ENCODE measurements at regions not wholly inside any gene's neighbourhood (a gene's known extent, or its start where the extent isn't known, plus 50 kb on each side); places are given as distances from the start of the nearest gene placed in this dataset.
"Not testable (repeated sequence)": the region's sequence is repeated elsewhere in the genome, so short reads cannot be mapped to it uniquely, and the experiment has no call there.

DNA sequence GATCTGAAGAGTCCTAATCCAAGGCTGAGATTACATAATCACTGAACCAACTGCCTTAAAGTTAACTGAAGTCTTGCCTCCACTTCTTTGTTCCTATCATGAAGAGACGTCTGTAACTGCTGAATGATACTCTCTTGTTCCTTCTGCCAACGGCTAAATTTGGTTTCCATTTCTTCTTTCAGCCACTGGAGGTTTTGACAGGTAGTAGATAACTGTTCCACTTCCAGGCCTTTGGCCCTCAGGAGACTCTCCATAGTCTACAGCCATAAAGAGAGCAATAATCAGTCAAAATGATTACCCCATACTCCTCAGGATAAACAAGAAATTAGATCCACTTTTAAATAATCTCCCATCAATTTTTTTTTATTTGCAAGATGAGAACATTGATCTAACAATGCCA is 128.1 kb downstream of the NBPF8 start:
- DNase-seq (ENCODE audit: low read depth); H3K4me3 ChIP-seq (ENCODE audit: low read length): not testable (repeated sequence)

GRCh38 chr1:120544434-120544833 is 129.6 kb downstream of the NBPF8 start:
- not testable (repeated sequence) for H3K4me3 ChIP-seq (ENCODE audit: low read length); DNase-seq (ENCODE audit: low read depth)
- peak; percentile 45 for TF ChIP-seq CTCF (conservative IDR thresholded peaks at IDR 0.05; ENCODE audit: low read depth, low read length)

- not testable (repeated sequence) for H3K4me3 ChIP-seq (ENCODE audit: low read length); DNase-seq (ENCODE audit: low read depth)
Observed at GRCh38 chr1:120550335-120550734, 135.5 kb downstream of the NBPF8 start.

GRCh38 chr1:120552190-120552589 is 137.4 kb downstream of the NBPF8 start:
- DNase-seq (ENCODE audit: low read depth); H3K4me3 ChIP-seq (ENCODE audit: low read length): not testable (repeated sequence)

GRCh38 chr1:120557605-120558302 is 142.9 kb downstream of the NBPF8 start:
- not testable (repeated sequence) for DNase-seq (ENCODE audit: low read depth)
- peak overlapping the region; percentile 44 for H3K4me3 ChIP-seq (ENCODE audit: low read length)

DNA sequence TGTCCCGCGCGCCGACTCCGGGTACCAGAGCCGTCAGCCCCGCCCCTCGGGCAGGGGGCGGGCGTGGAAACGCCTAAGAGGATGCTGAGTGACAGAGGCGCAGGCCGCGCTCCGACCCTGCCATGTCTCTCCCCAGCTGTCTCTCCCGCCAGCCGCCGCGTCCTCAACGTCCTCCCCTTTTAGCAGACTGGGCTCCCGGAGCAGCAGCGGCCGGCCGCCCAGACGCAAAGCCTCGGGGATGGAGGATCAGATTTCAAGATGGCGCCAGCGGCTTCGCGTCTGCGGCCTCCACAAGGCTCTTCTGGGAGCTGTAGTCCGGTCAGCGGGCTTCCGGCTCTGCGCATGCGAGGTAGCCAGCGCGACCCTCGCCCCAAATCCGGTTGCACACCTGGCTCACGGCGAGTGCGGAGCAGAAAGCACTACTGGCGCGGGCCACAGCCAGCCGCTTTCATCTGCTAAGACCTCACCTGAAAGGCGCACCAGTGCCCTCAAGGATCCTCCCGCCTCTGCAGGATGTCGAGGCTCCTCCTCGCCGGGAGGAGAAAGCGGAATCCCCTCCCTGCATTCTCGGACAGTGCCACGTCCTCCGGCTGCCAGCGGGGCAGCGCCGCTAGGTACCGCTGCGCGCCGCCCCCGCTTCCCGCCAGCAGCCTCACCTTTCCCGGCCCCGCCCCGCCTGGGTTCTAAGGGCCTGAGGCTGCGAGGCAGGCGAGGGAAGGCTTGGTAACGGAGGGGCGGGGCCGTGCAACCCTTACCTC is 143.6 kb downstream of the NBPF8 start:
- DNase-seq (ENCODE audit: low read depth) = peak; percentile 21
- peak overlapping the region; percentile 59 for H3K4me3 ChIP-seq (ENCODE audit: low read length)

DNA sequence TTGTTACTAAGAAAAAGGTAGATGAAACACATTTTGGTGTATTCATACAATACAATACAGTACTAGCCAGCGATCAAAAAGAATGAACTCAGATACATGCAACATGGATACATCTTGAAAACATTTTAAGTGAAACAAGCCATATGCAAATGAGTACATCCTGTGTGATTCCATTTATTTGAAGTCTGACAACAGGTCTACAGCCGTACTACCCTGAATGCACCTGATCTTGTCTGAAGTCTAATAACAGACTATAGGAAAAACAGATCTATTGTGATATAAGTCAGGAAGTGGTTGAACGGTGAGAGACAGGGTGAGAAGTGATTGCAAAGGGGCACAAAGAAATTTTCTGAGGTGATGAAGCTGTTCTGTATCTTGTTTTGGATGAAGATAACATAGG is 146.9 kb downstream of the NBPF8 start:
- not testable (repeated sequence) for H3K4me3 ChIP-seq (ENCODE audit: low read length); DNase-seq (ENCODE audit: low read depth)

GRCh38 chr1:120565396-120565795 is 150.6 kb downstream of the NBPF8 start:
- DNase-seq (ENCODE audit: low read depth); H3K4me3 ChIP-seq (ENCODE audit: low read length): not testable (repeated sequence)

DNA sequence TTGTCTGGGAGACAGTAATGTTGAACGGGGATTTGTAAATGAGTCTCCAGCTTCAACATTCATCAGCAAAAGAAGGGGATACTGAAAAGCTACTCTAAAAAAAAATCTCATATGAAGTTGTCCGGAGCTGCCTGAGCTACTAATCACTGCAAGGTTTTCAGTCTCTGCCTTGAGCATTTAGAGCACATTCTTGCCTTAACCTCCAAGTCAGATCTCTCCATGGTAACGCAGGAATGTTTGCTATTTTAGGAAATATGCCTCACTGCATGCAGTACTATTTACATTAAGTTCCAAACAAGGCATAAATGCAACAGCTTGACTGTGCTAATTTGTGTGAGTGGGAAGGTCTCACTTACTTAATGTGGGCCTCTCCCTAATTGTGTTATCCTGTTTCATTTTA is 152.8 kb downstream of the NBPF8 start:
- not testable (repeated sequence) for H3K4me3 ChIP-seq (ENCODE audit: low read length); DNase-seq (ENCODE audit: low read depth)

- DNase-seq (ENCODE audit: low read depth); H3K4me3 ChIP-seq (ENCODE audit: low read length): not testable (repeated sequence)
Observed at GRCh38 chr1:120575201-120575600, 148.5 kb upstream of the NBPF26 start.

GRCh38 chr1:120582135-120582534 is 141.6 kb upstream of the NBPF26 start:
- not testable (repeated sequence) for H3K4me3 ChIP-seq (ENCODE audit: low read length); DNase-seq (ENCODE audit: low read depth)

- H3K4me3 ChIP-seq (ENCODE audit: low read length); DNase-seq (ENCODE audit: low read depth): not testable (repeated sequence)
Observed at GRCh38 chr1:120586053-120586452, 137.7 kb upstream of the NBPF26 start.

DNA sequence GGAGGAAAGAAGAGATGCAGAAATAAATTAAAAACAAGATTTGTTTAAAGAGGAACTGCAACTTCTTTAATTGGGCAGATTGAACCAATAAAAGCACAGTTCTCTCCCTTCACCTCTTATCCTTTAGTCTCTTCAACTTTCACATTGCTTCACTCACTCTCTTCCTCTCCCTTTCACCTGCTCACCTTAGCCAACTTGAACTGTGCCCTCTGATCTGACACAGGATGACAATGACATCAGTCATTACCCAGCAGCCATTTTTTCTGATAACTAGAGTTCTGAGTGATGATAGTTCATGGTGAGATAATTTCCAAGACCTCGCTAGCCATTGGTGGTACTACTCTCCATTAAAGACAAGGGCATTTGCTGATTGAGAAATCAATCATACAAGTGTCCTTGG is 134.9 kb upstream of the NBPF26 start:
- DNase-seq (ENCODE audit: low read depth) = not testable (repeated sequence)

GRCh38 chr1:120591774-120592173 is 132.0 kb upstream of the NBPF26 start:
- DNase-seq (ENCODE audit: low read depth); H3K4me3 ChIP-seq (ENCODE audit: low read length): not testable (repeated sequence)

More for the DNA sequence above, 134.9 kb upstream of the NBPF26 start:
- not testable (repeated sequence) for H3K4me3 ChIP-seq (ENCODE audit: low read length)

- DNase-seq (ENCODE audit: low read depth); H3K4me3 ChIP-seq (ENCODE audit: low read length): not testable (repeated sequence)
Observed at GRCh38 chr1:120592943-120593342, 130.8 kb upstream of the NBPF26 start.

GRCh38 chr1:120593648-120594047 is 130.1 kb upstream of the NBPF26 start:
- not testable (repeated sequence) for DNase-seq (ENCODE audit: low read depth); H3K4me3 ChIP-seq (ENCODE audit: low read length)

DNA sequence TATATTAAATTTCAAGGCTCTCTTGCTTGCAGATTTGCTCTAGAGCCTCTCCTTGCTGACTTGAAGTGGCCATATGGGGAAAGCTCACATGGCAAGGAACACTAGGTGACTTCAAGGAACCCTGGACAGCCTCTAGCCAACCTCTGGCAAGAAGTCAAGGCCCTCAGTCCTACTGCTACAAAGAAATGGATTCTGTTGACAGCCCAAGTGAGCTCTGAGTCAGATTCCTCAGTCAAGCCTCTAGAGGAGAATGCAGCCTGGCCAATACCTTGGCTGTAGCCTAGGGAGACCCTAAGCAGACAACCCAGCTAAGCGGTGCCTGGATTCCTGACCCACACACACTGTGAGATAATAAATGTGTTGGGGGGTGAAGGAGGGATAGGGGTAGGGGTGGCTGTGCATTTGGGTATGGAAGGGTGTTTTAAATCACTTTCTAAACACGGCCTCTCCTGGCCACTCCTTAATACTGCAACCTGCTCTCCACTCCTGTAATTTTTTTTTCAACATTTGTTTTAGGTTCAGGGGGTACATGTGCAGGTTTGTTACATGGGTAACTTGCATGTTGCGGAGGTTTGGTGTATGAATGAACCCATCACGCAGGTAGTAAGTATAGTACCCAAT is 125.3 kb upstream of the NBPF26 start:
- not testable (repeated sequence) for H3K4me3 ChIP-seq (ENCODE audit: low read length); DNase-seq (ENCODE audit: low read depth)

GRCh38 chr1:120599511-120599910 is 124.2 kb upstream of the NBPF26 start:
- H3K4me3 ChIP-seq (ENCODE audit: low read length); DNase-seq (ENCODE audit: low read depth): not testable (repeated sequence)

Data from retinal pigment epithelial cell (primary cell).